Esophagus muscularis mucosa (tissue), 4 donors: ENCODE measurements at regions not wholly inside any gene's neighbourhood (a gene's known extent, or its start where the extent isn't known, plus 50 kb on each side); places are given as distances from the start of the nearest gene placed in this dataset.

Source experiments
- DNase-seq: peaks from one replicate; pipeline ENCODE4 v3.0.0-alpha.2; 2017; ENCODE audit errors: extremely low spot score
- H3K27ac ChIP-seq, 4 donors: fragments of 200-600 bp; sonication (generic); replicated peaks in 1 of 4; 1 replicate in 3 of 4; 2 replicates in 1 of 4; pipeline ENCODE4 v1.5.1; 2016 to 2019; ENCODE audit warnings: mild to moderate bottlenecking in 1 of 4
- H3K27me3 ChIP-seq, 4 donors: fragments of 200-600 bp; sonication (generic); one replicate each; pipeline versions ENCODE4 v1.5.1 to v1.6.0; 2016 to 2019
- H3K36me3 ChIP-seq, 4 donors: fragments of 200-600 bp; sonication (generic); one replicate each; pipeline ENCODE4 v1.5.1; 2016 to 2019
- H3K4me1 ChIP-seq, 4 donors: fragments of 200-600 bp; sonication (generic); one replicate each; pipeline ENCODE4 v1.5.1; 2016 to 2019
- H3K4me3 ChIP-seq, 4 donors: fragments of 200-600 bp; sonication (generic); 1 replicate in 2 of 4; 2 replicates in 2 of 4; pipeline ENCODE4 v1.5.1; 2016 to 2019; ENCODE audit warnings: mild to moderate bottlenecking in 4 of 4, moderate library complexity in 1 of 4
- H3K9me3 ChIP-seq, 4 donors: fragments of 200-600 bp; sonication (generic); 1 replicate in 3 of 4; 2 replicates in 1 of 4; pipeline ENCODE4 v1.5.1; 2016 to 2019
- CTCF ChIP-seq, 3 experiments: fragments of 200-600 bp in 2 of 3; fragments of 450-650 bp in 1 of 3; sonication (generic) in 2 of 3; IDR thresholded peaks; one replicate each; pipeline ENCODE4 v1.5.1; 2017 to 2019; ENCODE audit warnings: antibody characterized with exemption in 3 of 3, mild to moderate bottlenecking in 2 of 3, moderate library complexity in 1 of 3
- EP300 ChIP-seq: sonication (generic); formaldehyde crosslinking; IDR thresholded peaks from one replicate; pipeline ENCODE4 v1.6.1; 2017; ENCODE audit warnings: antibody characterized with exemption
- POLR2A ChIP-seq: fragments of 450-650 bp; IDR thresholded peaks from one replicate; pipeline ENCODE4 v1.6.1; 2017; ENCODE audit warnings: antibody characterized with exemption, moderate library complexity, mild to moderate bottlenecking, low read depth
- POLR2AphosphoS5 ChIP-seq, 2 donors: sonication (generic); formaldehyde crosslinking; IDR thresholded peaks; one replicate each; pipeline ENCODE4 v1.6.1; 2017; ENCODE audit warnings: antibody characterized with exemption in 2 of 2
- WGBS: methylation state at CpG from one replicate; pipeline ENCODE4 v1.1.5; 2018; 5-methylcytosine and 5-hydroxymethylcytosine counted together
- intact Hi-C: fragments of 100-400 bp; cut with DNase I; formaldehyde crosslinking; loops from one replicate; pipeline ENCODE4 v1.15.1; 2023

- no peaks in the 10 kb centered on the region for H3K4me1 ChIP-seq
- H3K27me3 ChIP-seq: peaks cover 0 to 9% (median 0%) of the 10 kb centered on the region in 4 donors
- H3K4me3 ChIP-seq: no peak overlapping the region
- H3K9me3 ChIP-seq: no peaks in the 10 kb centered on the region
- intact Hi-C loops: no loop called here
- DNase-seq: no peak
- H3K27ac ChIP-seq: no peak overlapping the region
- TF ChIP-seq POLR2A (no peak), CTCF (IDR thresholded peaks at IDR 0.05) (no peak), EP300 (no peak), POLR2AphosphoS5 (IDR thresholded peaks at IDR 0.05) (no peak)
- H3K36me3 ChIP-seq: no peaks in the 10 kb centered on the region
These were observed 1331.1 kb downstream of the MRPL39 start for GRCh38 chr21:24276204-24276603.

- no peaks in the 10 kb centered on the region for H3K4me1 ChIP-seq
- TF ChIP-seq POLR2AphosphoS5 (IDR thresholded peaks at IDR 0.05) (no peak), CTCF (IDR thresholded peaks at IDR 0.05) (no peak), POLR2A (no peak), EP300 (no peak)
- peaks cover 0 to 9% (median 0%) of the 10 kb centered on the region in 4 donors for H3K27me3 ChIP-seq
- no peaks in the 10 kb centered on the region for H3K36me3 ChIP-seq
- DNase-seq: no peak
- intact Hi-C loops: no loop called here
- H3K4me3 ChIP-seq: no peak overlapping the region
- H3K9me3 ChIP-seq: no peaks in the 10 kb centered on the region
- WGBS: 39% methylated on average over 1 of the region's 1 CpG
- H3K27ac ChIP-seq: no peak overlapping the region
These were observed 1331.7 kb downstream of the MRPL39 start for GRCh38 chr21:24275616-24276015.

GRCh38 chr21:24272521-24272938 lies 1334.8 kb downstream of the MRPL39 start:
- no peak for TF ChIP-seq EP300
- no peak for TF ChIP-seq CTCF (IDR thresholded peaks at IDR 0.05)
- TF ChIP-seq POLR2AphosphoS5 (IDR thresholded peaks at IDR 0.05): no peak
- no peak for TF ChIP-seq POLR2A
- Histone ChIP-seq H3K4me1 (no peaks in the 10 kb centered on the region), H3K9me3 (no peaks in the 10 kb centered on the region), H3K36me3 (no peaks in the 10 kb centered on the region), H3K27me3 (peaks cover 0 to 9% (median 0%) of the 10 kb centered on the region in 4 donors), H3K27ac (no peak overlapping the region), H3K4me3 (no peak overlapping the region)
- WGBS: 60% methylated on average over 4 of the region's 4 CpGs
- DNase-seq: no peak
- intact Hi-C loops: no loop called here

GRCh38 chr21:24265987-24266386 lies 1341.3 kb downstream of the MRPL39 start:
- H3K9me3 ChIP-seq: no peaks in the 10 kb centered on the region
- no peak overlapping the region for H3K4me3 ChIP-seq
- WGBS: 70% methylated on average over 1 of the region's 1 CpG
- H3K27me3 ChIP-seq: no peaks in the 10 kb centered on the region
- no peaks in the 10 kb centered on the region for H3K4me1 ChIP-seq
- no peaks in the 10 kb centered on the region for H3K36me3 ChIP-seq
- no peak for DNase-seq
- no peak for TF ChIP-seq EP300
- no peak for TF ChIP-seq POLR2AphosphoS5 (IDR thresholded peaks at IDR 0.05)
- TF ChIP-seq CTCF (IDR thresholded peaks at IDR 0.05): no peak
- TF ChIP-seq POLR2A: no peak
- intact Hi-C loops: no loop called here
- no peak overlapping the region for H3K27ac ChIP-seq

GRCh38 chr21:24260751-24261150 lies 1346.5 kb downstream of the MRPL39 start:
- H3K36me3 ChIP-seq: no peaks in the 10 kb centered on the region
- WGBS: 82% methylated on average over 3 of the region's 3 CpGs
- H3K4me3 ChIP-seq: no peak overlapping the region
- intact Hi-C loops: no loop called here
- H3K4me1 ChIP-seq: no peaks in the 10 kb centered on the region
- no peaks in the 10 kb centered on the region for H3K27me3 ChIP-seq
- TF ChIP-seq EP300: no peak
- no peak for TF ChIP-seq CTCF (IDR thresholded peaks at IDR 0.05)
- TF ChIP-seq POLR2AphosphoS5 (IDR thresholded peaks at IDR 0.05): no peak
- no peak for TF ChIP-seq POLR2A
- H3K27ac ChIP-seq: no peak overlapping the region
- no peak for DNase-seq
- no peaks in the 10 kb centered on the region for H3K9me3 ChIP-seq
